Neural cell (in vitro differentiated cells): ENCODE measurements at regions not wholly inside any gene's neighbourhood (a gene's known extent, or its start where the extent isn't known, plus 50 kb on each side); places are given as distances from the start of the nearest gene placed in this dataset.

Source experiments
- EZH2 ChIP-seq: fragments of 200-600, 300-800 bp; shearing (Covaris generic), sonication (generic); IDR thresholded peaks from 2 replicates; pipeline ENCODE4 v1.6.1; 2014; ENCODE audit warnings: antibody characterized with exemption, low read length, borderline replicate concordance, mild to moderate bottlenecking; ENCODE audit not compliant: insufficient read depth, poor library complexity, severe bottlenecking
- MXI1 ChIP-seq: fragments of 450-650 bp; conservative IDR thresholded peaks from 2 replicates; pipeline ENCODE4 v1.6.1; 2014; ENCODE audit warnings: antibody characterized with exemption, mild to moderate bottlenecking; ENCODE audit not compliant: poor library complexity, severe bottlenecking
- POLR2AphosphoS5 ChIP-seq: IDR thresholded peaks from 2 replicates; pipeline ENCODE4 v1.6.1; 2012
- RAD21 ChIP-seq: fragments of 450-650 bp; conservative IDR thresholded peaks from 2 replicates; pipeline ENCODE4 v1.6.1; 2014; ENCODE audit warnings: antibody characterized with exemption, mild to moderate bottlenecking, moderate library complexity
- SMC3 ChIP-seq: fragments of 450-650 bp; conservative IDR thresholded peaks from 2 replicates; pipeline ENCODE4 v1.6.1; 2014; ENCODE audit warnings: antibody characterized with exemption, mild to moderate bottlenecking, moderate library complexity; ENCODE audit not compliant: poor library complexity
- TF ChIP-seq, protein P1 (sequence below): fragments of 450-650 bp; IDR thresholded peaks from 2 replicates; pipeline ENCODE4 v1.5.1; 2014; ENCODE audit warnings: antibody characterized with exemption, mild to moderate bottlenecking, moderate library complexity; ENCODE audit not compliant: poor library complexity, severe bottlenecking

DNA sequence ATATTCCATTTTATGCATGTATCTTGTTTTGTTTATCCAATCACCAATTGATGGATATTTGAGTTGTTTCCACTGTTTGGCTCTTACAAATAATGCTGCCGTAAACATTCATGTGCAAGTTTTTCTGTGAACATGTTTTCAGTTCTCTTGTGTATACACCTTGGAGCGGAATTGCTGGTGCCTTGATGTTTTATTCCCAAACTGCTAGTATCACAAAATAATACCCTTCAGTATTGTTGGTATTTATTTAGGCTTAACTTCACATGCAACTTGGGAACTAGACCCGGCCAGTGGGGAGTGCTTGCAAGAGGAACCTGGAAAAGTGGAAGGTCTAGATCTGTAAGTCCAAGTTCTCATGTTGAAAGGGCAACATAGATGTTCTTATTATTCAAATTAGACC lies 115.9 kb downstream of the CRYAA start:
- TF ChIP-seq EZH2 = no peak
- TF ChIP-seq, protein P1, sequence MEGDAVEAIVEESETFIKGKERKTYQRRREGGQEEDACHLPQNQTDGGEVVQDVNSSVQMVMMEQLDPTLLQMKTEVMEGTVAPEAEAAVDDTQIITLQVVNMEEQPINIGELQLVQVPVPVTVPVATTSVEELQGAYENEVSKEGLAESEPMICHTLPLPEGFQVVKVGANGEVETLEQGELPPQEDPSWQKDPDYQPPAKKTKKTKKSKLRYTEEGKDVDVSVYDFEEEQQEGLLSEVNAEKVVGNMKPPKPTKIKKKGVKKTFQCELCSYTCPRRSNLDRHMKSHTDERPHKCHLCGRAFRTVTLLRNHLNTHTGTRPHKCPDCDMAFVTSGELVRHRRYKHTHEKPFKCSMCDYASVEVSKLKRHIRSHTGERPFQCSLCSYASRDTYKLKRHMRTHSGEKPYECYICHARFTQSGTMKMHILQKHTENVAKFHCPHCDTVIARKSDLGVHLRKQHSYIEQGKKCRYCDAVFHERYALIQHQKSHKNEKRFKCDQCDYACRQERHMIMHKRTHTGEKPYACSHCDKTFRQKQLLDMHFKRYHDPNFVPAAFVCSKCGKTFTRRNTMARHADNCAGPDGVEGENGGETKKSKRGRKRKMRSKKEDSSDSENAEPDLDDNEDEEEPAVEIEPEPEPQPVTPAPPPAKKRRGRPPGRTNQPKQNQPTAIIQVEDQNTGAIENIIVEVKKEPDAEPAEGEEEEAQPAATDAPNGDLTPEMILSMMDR = no peak
- TF ChIP-seq POLR2AphosphoS5 = no peak
- TF ChIP-seq SMC3 = no peak
- no peak for TF ChIP-seq RAD21
- no peak for TF ChIP-seq MXI1
